NOMO-1 treated with dmso at 0.1 percent for 144 hours (cell line): ENCODE measurements at regions not wholly inside any gene's neighbourhood (a gene's known extent, or its start where the extent isn't known, plus 50 kb on each side); places are given as distances from the start of the nearest gene placed in this dataset.
"Not testable (repeated sequence)": the region's sequence is repeated elsewhere in the genome, so short reads cannot be mapped to it uniquely, and the experiment has no call there.

Experiments used
- DNase-seq: peaks from one replicate; lab custom pipeline; 2025; ENCODE audit not compliant: unreplicated experiment; lab: John Stamatoyannopoulos, UW

DNA sequence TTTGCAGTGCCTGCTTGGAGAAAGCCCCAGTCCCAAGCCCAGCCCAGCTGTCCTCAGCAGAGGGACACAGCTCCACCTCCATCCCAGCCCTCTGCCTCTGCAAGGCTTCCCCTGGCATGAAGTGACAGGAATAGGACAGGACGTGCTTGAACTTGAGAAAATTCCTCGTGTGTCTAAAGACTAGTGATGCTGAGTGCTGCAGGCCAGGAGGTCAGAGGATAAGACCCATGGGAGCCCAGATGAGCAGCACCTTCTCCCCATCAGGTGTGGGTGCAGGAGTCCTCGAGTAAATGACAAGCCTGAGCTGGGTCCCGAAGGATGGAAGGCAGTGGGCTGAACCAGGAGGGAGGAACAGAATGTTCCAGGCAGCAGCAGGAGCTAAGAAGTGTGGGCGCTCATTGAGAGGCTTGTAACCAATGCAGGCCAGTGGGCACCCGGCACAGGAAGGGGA lies 67.8 kb upstream of the UXS1 start:
- no peak for DNase-seq

DNA sequence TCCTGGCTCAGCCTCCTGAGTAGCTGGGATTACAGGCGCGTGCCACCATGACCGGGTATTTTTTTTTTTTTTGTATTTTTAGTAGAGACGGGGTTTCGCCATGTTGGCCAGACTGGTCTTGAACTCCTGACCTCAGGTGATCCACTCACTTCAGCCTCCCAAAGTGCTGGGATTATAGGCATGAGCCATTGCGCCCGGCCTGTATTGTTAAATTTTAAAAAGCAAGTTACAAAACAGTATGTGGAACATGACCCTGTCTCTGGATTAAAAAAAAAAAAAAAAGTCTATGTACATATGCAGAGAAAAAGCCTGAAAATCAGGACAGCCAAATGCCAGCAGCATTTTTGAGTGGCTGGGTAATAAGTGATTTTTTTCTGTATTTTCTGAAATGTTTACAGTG lies 64.8 kb upstream of the UXS1 start:
- not testable (repeated sequence) for DNase-seq

DNA sequence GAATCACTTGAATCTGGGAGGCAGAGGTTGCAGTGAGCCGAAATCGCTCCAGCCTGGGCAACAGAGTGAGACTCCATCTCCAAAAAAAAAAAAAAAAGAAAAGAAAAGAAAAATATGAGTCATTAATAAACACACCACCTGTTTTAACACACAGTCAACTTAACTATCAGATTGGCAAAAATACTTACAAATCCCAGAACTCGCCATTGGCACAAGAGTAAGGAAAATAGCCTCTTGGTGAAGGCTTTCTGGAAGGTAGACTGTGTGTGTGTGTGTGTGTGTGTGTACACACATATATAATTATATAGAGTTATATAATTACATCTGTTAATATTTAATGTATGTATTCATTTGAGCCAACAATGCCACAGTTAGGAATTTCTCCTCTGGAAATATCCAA lies 63.7 kb upstream of the UXS1 start:
- DNase-seq: no peak

DNA sequence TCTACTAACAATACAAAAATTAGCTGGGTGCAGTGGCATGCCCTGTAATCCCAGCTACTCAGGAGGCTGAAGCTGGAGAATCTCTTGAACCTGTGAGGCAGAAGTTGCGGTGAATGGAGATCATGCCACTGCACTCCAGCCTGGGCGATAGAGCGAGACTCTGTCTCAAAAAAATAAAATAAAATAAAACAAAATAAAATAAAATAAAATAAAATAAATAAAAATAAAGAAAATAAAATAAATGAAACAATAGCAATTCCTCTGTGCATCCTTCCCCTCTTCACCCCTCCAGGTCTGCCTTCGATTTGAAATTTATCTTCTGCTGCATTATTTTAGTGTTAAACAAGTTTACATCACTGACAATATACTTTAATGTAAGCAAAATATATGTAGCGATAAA lies 63.0 kb upstream of the UXS1 start:
- no peak for DNase-seq

DNA sequence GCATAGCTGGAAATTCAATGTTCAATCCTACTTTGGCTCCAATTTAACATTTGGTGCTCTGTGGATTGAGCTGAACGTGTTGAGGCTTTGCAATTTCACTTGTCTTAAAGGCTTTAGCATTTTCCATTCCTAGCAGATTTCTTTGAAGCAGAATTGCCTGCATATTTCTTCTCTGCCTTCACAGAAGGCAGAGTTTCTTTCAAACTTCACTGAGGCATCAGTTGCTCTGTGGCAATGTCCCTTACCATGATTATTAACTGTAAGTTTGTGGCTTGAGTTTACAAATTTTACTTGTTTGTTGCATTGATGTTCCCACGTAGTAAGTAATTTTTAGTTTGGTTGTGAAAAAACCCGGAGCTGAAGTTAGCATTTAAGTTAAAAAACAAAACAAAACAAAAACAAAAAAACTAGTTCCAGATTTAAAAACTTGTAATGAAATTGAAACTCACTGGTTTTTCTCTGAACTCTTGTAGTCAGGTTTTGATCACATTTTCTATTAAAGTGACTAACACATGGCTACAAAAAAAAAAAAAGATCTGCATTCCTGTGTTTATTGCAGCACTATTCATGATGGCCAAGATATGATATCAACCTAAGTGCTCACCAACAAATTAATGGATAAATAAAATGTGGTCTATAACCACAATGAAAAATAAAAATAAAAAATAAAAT lies 55.2 kb upstream of the UXS1 start:
- DNase-seq: not testable (repeated sequence)

DNA sequence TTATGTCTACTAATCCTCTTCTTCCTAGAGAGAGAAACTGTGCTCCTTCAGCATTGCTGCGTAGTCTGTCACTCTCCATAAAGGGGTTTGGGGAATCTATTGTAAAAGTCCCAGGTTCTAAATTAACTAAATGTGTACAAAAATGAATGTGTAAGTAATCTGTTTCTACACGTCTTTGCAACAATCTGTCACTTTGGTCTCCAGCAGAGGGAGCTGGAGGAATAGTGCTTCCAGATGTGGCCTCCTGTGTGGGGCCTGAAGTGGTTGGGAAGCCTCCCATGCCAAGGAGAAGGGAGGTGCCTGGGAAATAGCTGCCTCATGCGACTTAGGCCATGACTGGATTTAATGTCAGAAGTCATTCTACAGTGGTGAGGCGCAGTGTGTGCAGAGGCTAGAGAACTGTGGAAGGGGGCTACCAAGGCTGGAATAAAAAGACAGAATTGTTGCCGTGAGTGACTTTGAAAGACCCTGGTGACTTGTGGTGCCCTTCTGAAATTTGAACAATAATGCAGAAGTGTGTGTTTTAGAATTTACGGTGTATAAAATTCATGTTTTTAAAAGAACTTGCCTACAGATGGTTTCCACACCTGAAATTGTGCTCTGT lies 54.5 kb upstream of the UXS1 start:
- DNase-seq: not testable (repeated sequence)
